ENCODE measurements at regions not wholly inside any gene's neighbourhood (a gene's known extent, or its start where the extent isn't known, plus 50 kb on each side); places are given as distances from the start of the nearest gene placed in this dataset.

DNA sequence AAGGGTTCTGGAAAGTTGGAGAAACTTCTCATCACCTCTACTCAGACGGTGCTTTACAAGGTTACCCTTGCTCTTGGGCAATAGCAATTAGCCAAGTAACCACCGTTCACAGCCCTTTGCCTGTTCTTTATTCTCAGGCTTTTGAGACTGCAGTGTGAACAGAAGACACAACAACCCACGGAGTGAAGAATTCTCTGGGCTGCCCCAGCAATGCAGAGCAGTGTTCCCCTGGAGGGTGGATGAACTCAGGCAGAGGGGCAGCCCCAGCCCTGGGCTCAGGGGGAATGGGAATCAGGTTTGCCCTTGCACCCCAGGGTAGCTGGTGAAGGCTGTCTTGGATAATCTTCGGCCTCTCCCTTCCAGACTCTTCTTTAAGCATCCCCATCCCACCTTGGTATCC is 69.1 kb downstream of the MCFD2 start:
- TF ChIP-seq POLR2A (IDR thresholded peaks at IDR 0.05): no peak
- TF ChIP-seq, protein P1, sequence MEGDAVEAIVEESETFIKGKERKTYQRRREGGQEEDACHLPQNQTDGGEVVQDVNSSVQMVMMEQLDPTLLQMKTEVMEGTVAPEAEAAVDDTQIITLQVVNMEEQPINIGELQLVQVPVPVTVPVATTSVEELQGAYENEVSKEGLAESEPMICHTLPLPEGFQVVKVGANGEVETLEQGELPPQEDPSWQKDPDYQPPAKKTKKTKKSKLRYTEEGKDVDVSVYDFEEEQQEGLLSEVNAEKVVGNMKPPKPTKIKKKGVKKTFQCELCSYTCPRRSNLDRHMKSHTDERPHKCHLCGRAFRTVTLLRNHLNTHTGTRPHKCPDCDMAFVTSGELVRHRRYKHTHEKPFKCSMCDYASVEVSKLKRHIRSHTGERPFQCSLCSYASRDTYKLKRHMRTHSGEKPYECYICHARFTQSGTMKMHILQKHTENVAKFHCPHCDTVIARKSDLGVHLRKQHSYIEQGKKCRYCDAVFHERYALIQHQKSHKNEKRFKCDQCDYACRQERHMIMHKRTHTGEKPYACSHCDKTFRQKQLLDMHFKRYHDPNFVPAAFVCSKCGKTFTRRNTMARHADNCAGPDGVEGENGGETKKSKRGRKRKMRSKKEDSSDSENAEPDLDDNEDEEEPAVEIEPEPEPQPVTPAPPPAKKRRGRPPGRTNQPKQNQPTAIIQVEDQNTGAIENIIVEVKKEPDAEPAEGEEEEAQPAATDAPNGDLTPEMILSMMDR (IDR thresholded peaks at IDR 0.05): no peak

All from Peyer's patch (tissue), 4 donors.